ENCODE measurements at regions not wholly inside any gene's neighbourhood (a gene's known extent, or its start where the extent isn't known, plus 50 kb on each side); places are given as distances from the start of the nearest gene placed in this dataset.

DNA sequence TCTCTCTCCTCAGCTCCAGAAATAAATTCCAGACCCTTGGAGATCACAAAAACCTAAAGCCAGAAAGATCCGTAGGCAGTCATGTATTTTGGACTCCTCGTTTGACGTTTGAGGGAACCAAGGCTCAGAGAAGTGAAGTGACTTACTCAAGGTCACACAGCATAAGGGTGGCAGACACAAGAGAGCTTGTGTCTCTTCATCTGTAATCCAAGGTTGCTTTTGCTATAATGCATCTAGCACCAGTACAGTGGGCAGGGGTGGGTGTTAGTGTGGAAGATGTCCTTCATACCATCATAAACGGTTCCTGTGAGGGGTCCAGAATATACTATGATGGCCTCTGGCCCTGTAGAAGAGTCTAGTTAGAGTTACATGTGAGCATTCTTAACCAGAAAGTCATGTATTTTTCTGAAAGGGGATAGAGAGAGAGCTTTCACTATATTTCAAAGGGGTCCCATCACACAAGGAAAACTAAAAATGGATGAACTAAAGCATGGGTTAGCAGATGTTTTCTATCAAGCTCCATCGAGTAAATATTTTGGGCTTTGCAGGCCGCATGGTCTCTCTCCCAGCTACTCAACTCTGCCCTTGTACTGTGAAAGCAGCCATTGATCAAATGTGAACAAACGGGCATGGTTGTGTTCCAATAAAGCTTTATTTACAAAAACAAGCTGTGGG is 144.9 kb downstream of the TOMM20 start:
- no peak for DNase-seq
- TF ChIP-seq GATA1 (IDR thresholded peaks at IDR 0.05; ENCODE audit: low read depth, low read length): no peak
- TF ChIP-seq POLR2A (IDR thresholded peaks at IDR 0.05; ENCODE audit: low read length): no peak

DNA sequence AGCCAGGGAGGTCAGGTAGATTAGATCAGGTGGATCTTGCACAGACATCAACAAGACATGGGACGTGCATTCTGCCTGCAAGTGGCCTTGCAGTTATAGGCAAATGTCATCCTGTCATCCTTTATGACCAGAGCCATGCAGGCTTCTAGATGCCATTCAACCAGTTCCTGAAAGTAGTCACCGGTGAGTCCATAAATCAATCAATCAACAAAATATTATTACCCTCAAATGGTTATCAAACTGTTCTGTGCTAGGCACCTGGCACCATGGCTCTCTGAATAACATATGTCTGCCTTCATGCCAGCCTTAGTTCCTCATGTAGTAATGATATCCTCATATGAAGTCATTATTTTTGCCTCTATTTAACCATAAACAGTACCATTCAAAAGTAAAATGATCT is 146.9 kb downstream of the TOMM20 start:
- DNase-seq: no peak
- TF ChIP-seq GATA1 (IDR thresholded peaks at IDR 0.05; ENCODE audit: low read depth, low read length): no peak
- no peak for TF ChIP-seq POLR2A (IDR thresholded peaks at IDR 0.05; ENCODE audit: low read length)

DNA sequence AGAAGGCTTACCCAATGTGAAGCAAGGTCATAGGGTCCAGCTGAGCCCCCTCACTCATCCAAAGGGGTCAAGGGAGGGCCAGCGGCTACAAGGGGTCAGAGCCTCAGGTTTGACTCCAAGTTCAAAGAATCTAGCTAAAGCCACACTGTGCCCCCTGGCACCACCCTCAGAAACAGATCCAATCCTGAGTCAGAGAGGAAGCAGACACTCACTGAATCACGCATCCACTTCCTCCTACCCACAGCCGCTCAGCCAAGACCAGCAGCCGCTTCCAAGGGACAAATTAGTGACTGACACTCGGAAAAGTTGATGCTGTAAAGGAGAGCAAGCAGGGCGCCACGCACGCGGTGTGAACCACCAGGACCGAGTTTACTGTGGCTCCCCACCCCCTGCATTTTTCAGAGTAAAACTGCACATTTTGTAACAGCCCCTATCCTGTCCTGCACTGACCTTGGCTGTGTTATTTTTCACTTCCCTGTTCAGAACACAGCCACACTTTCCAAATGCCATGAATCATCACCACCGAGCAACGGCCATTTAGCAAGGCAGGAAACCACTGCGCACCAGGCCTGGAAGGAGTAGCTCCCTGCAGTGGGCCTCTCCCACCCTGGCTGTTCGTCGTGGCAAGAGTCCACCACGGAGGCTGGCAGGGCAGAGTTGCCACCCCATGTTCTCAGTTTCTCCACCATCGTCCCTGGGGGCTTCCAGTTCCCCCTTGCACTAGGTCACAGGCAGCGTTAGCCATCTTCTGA is 147.8 kb downstream of the TOMM20 start:
- TF ChIP-seq POLR2A (IDR thresholded peaks at IDR 0.05; ENCODE audit: low read length) (peak; percentile 44), GATA1 (IDR thresholded peaks at IDR 0.05; ENCODE audit: low read depth, low read length) (no peak)
- DNase-seq: peak; percentile 33 to 56

DNA sequence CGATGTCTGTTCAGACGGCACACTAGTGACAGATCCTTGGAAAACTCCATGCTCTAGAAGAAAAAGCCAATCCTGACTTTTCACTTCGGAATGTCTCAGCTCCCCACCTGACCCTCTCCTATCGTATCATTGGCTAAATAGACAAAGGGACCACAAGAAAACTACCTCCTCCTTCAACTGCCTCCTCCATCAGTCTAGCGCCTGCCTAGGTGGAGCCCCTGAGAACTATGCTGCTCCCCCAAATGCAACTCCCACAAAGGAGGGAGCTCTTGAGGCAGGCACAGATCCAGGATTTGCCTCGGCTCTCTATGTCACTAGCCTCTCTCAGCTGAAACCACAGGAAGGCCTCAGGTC is 148.4 kb downstream of the TOMM20 start:
- DNase-seq: no peak
- no peak for TF ChIP-seq POLR2A (IDR thresholded peaks at IDR 0.05; ENCODE audit: low read length)
- no peak for TF ChIP-seq GATA1 (IDR thresholded peaks at IDR 0.05; ENCODE audit: low read depth, low read length)

DNA sequence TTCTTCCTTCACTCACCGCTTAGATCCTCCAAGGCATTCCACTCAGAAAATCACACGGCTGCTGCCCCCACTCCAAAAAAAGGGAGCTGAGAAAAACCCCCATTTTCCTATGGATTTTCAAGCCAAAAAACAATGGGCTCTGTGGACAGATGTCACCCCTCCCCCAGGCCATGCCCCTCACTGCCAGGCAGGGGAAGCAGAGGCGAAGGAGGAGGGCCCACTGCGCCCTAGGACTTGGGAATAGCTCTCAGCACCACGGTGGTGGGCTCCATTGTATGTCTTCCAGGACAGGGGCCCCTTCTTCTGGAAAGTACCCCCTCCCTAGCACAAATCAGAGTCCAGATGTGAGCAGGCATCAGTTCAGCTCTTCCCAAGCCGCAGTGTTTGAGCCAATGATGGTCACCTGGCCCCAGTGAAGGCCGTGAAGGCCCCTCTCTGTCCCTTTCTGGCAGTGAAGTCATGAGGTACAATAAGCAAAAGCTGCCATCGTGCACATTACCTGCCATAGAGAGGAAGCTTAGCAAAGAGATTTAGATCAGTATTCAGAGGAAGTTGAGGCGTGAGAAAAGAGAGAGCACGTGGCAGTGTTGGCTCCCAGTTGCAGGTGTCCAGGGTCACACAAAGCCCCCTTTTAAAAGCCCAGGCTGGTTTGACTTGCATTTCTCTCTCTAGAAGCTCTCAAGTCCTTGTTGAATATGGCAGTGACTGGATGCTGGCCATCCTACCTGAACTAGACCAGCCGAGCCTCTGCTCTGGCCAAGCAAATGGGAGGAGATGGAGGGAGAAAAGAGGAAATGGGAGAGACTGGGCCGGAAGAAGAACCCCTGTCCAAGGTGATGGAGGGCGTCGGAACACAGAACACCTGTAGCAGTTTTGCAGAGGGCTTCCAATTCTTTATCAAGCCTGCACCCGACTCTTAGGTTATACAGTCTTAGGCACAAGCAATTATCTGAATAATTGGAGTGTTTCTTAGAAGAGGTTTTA is 149.0 kb downstream of the TOMM20 start:
- TF ChIP-seq POLR2A (IDR thresholded peaks at IDR 0.05; ENCODE audit: low read length) (no peak), GATA1 (IDR thresholded peaks at IDR 0.05; ENCODE audit: low read depth, low read length) (no peak)
- no peak for DNase-seq

DNA sequence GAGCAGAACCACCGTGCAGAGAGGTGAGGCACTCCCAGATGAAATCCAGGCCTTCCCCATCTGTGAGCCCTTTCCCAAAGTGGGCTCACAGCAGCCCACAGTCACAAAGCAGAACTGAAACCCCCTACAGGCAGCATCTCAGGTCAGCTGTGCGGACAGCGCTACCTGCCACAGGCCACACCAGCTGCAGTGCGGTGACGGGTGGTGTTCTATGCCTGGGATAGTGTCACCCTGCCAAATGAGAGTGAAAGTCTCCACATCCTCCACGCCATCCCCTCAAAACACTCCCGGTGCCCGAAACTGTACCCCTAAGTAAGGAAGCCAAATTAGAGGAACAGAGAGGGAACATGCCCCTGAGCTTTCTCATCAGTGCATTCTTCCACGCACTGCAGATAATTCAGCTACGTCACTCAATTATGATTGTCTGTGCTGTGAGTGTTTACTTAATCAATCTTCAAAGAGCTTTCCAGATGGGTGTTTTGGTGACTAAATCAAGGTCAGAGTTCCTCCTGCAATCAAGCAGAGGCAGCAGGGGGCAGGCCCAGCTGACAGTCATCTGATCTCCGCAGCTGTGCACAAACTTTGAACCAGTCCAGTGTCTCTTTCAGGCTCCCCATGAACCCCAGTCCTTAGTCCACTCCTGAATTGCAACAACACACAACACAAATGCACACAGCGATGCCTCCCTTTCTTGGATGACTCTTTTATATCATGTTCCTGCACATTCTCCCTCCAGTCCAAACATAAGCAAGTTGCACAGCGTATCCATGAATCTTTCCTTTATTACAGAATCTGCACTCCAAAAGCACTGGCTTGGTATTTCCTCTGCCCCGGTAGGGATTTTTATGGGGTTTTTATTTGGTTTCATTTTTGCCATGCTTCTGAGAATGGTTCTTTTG is 150.0 kb downstream of the TOMM20 start:
- DNase-seq: peak; percentile 70 to 85
- TF ChIP-seq POLR2A (IDR thresholded peaks at IDR 0.05; ENCODE audit: low read length) (peak; percentile 16), GATA1 (IDR thresholded peaks at IDR 0.05; ENCODE audit: low read depth, low read length) (no peak)

DNA sequence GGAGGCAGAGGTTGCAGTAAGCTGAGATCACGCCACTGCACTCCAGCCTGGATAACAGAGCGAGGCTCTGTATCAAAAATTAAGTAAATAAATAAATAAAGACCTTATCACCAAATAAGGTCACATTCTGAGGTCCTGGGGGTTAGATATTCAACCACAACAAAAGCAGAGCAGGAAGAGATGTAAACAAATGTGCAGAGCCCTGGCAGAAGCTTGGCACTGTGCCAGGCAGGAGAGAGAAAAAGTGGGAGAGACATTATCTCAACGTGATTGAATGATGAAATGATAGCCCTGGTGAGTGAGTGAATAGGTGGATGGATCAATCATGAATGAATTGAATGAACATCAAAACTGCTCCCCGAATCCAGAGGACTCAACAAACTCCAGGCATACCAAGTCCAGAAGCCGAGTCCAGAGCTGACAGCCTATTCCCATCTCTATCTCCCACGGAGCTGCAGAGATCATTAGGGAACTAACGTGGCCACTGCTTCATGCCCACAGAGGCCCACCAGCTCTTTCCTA is 150.7 kb downstream of the TOMM20 start:
- DNase-seq: peak in 1 of 2 experiments; percentile 28
- TF ChIP-seq POLR2A (IDR thresholded peaks at IDR 0.05; ENCODE audit: low read length): no peak
- TF ChIP-seq GATA1 (IDR thresholded peaks at IDR 0.05; ENCODE audit: low read depth, low read length): no peak

DNA sequence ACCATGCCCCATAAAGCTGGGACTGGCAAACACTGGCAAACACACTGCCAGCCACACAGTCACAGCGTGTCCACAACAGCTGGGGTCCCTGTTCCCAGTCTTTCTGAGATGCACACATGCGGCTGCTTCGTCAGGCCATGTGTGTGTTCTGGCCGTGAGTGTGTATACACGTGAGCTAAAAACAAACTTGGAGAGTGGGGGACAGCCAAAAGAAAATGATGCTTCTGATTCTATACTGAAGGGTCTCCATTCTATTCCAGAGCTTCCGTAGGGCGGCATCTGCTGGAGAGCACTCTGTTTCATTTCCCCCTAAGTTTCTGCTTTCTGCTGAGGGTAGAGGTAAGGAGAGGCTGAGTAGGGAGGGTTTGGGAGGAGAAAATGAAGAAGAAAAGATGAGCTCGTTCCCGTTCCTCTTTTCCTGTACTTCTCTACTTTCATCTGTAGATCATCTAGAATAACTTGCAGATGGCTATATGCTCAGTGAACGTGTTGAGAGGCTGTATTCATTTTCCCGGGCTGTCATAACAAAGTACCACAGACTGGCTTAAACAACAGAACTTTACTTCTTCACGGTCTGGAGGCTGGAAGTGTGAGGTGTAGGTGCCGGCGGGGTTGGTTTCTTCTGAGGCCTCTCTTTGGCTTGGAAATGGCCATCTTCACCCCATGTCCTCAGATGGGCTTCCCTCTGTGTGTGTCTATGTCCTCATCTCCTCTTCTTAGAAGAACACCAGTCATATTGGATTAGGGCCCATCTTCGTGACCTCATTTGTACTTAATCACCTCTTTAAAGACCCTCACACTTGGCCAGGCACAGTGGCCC is 151.6 kb downstream of the TOMM20 start:
- DNase-seq: no peak
- TF ChIP-seq GATA1 (IDR thresholded peaks at IDR 0.05; ENCODE audit: low read depth, low read length) (no peak), POLR2A (IDR thresholded peaks at IDR 0.05; ENCODE audit: low read length) (no peak)

DNA sequence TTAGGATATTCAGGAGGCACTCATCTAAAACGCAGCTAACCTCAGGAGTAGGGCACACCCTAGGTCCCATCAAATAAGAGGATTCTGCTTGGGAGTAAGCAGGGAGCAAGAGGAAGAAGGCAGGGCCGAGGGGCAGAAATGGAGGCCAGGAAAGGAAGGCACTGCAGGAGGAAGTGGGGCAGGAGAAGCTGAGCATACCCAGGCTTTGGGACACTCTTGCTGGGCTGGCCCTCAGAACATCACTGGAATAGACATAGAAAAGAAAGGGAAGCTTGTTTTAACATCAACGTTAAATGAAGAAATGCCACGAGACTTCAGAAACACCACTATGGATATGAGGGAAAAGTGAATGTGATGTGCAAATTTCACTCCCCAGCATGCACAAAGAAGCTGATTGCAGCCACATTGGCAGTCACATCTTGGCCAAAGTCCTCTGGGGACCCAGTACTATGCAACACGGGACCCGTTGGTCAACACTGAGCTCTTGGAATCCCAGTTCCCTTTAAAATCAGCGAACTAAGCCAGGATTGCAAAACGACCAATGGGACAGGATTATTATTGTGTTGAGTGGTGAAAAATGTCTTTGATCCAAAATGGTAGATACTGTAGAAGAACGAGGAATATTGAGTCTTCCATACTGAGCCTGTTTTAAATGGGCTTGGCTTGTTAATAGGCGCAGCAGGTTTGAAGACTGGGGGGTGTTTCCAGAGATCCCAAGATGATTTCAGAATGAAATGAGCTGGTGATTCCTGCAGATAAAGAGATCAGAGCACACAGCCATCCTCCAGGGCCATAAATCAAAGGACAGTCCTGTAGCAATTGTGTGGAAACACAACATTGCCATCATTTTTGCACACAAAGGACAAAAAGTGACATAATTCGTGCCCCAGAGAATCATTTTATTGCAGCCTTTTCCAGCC is 152.4 kb downstream of the TOMM20 start:
- DNase-seq: no peak
- TF ChIP-seq GATA1 (IDR thresholded peaks at IDR 0.05; ENCODE audit: low read depth, low read length): no peak
- TF ChIP-seq POLR2A (IDR thresholded peaks at IDR 0.05; ENCODE audit: low read length): no peak

DNA sequence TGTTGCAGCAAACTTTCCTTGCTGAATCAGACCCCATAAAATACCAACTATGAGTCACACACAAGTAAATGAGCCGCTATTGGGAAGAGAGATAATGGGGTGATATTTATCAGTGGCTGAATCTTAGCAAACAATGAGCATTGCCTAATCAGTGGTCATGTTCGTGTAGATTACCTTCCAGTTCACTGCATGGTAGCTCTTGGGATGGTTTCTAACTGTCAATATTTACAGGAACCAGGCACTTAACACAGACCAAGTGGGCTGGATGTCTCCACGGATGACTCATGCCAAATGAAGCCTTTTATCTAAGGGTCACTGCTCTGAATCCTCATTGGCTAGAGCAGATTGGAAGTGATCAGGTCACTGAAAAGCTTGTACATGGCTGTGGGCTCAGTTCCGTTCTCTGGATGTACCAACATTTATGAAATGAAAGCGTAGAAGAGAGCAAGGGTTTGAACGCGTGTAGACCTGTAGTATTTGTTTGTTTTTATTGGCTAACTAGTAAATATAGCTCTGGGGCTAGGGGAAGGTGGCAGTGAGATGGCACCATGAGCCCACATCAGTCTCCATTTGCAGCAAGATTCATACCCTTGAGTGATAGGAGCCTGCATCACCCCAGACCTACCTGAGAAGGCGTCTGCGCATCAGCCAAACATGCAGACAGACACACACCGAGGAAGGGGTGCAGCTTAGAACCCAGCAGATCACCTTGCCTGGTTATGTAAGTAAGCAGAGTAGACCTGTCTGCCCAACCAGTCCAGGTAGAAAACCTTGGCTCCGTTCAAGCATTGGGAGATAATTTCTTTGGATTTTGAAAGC is 153.3 kb downstream of the TOMM20 start:
- TF ChIP-seq GATA1 (IDR thresholded peaks at IDR 0.05; ENCODE audit: low read depth, low read length): no peak
- TF ChIP-seq POLR2A (IDR thresholded peaks at IDR 0.05; ENCODE audit: low read length): peak; percentile 35
- peak; percentile 85 to 93 for DNase-seq
